Stimulated activated CD4-positive, alpha-beta T cell treated with anti-CD3 and anti-CD28 coated beads, Interleukin-12 subunit alpha, Interleukin-12 subunit beta, amount 100 ng/mL, for 48 hours (primary cell): ENCODE measurements at regions not wholly inside any gene's neighbourhood (a gene's known extent, or its start where the extent isn't known, plus 50 kb on each side); places are given as distances from the start of the nearest gene placed in this dataset.
"Not testable (repeated sequence)": the region's sequence is repeated elsewhere in the genome, so short reads cannot be mapped to it uniquely, and the experiment has no call there.

ENCODE experiments used
- DNase-seq, 3 donors: peaks; one replicate each; pipeline ENCODE4 v3.0.0-alpha.2; 2020; ENCODE audit warnings: low read depth in 2 of 3, low spot score in 1 of 3

GRCh38 chr12:83767723-83768122, 1081.0 kb downstream of the TMTC2 start:
- no peak for DNase-seq

GRCh38 chr12:83763425-83763824, 1076.7 kb downstream of the TMTC2 start:
- no peak for DNase-seq

GRCh38 chr12:83759906-83760305, 1073.2 kb downstream of the TMTC2 start:
- DNase-seq: no peak

- no peak for DNase-seq
Measured at GRCh38 chr12:83758888-83759631, 1072.4 kb downstream of the TMTC2 start.

GRCh38 chr12:83753904-83754303, 1067.2 kb downstream of the TMTC2 start:
- DNase-seq: no peak

GRCh38 chr12:83753205-83753604, 1066.5 kb downstream of the TMTC2 start:
- DNase-seq: no peak

GRCh38 chr12:83739607-83740006, 1052.9 kb downstream of the TMTC2 start:
- no peak for DNase-seq

GRCh38 chr12:83710851-83711250, 1024.1 kb downstream of the TMTC2 start:
- no peak for DNase-seq

- no peak for DNase-seq
Measured at GRCh38 chr12:83709899-83710298, 1023.2 kb downstream of the TMTC2 start.

- no peak for DNase-seq
Measured at GRCh38 chr12:83700838-83701237, 1014.1 kb downstream of the TMTC2 start.

GRCh38 chr12:83696311-83696710, 1009.6 kb downstream of the TMTC2 start:
- not testable (repeated sequence) for DNase-seq

GRCh38 chr12:83691730-83692129, 1005.0 kb downstream of the TMTC2 start:
- no peak for DNase-seq

- no peak for DNase-seq
Measured at GRCh38 chr12:83690465-83690864, 1003.8 kb downstream of the TMTC2 start.

- no peak for DNase-seq
Measured at GRCh38 chr12:83689333-83689732, 1002.6 kb downstream of the TMTC2 start.

GRCh38 chr12:83676781-83677295, 990.1 kb downstream of the TMTC2 start:
- DNase-seq: no peak

GRCh38 chr12:83666690-83667089, 980.0 kb downstream of the TMTC2 start:
- no peak for DNase-seq

GRCh38 chr12:83665634-83666218, 979.0 kb downstream of the TMTC2 start:
- DNase-seq: no peak

- DNase-seq: no peak
Measured at GRCh38 chr12:83664650-83665049, 977.9 kb downstream of the TMTC2 start.

GRCh38 chr12:83660727-83661358, 974.1 kb downstream of the TMTC2 start:
- DNase-seq: no peak

- DNase-seq: no peak
Measured at GRCh38 chr12:83659321-83659720, 972.6 kb downstream of the TMTC2 start.

- no peak for DNase-seq
Measured at GRCh38 chr12:83656004-83656403, 969.3 kb downstream of the TMTC2 start.

GRCh38 chr12:83642205-83642604, 955.5 kb downstream of the TMTC2 start:
- no peak for DNase-seq
